ENCODE measurements at regions not wholly inside any gene's neighbourhood (a gene's known extent, or its start where the extent isn't known, plus 50 kb on each side); places are given as distances from the start of the nearest gene placed in this dataset.

DNA sequence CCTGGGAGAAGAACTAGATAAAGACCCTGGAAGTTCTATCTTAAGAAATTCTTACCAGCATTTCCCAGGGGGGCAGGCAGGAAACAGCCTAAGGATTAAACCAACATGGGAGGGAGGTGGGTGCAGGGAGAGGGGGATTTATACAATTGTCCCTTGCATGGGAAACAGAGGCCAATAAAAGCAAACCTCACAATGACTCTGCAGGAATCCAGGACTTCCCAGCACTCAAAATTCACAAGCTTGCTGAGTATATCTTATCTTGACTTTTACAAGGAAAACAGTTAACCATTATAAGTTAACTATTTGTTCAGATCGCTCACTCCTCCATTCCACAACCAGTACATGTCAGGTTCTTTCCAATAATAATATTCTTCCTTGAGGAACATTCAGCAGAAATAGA lies 241.3 kb downstream of the MREG start:
- no peak overlapping the region for H3K4me3 ChIP-seq (ENCODE audit: control insufficient read depth, low read depth, low read length)
- DNase-seq (ENCODE audit: low read depth): peak; percentile 92
- TF ChIP-seq, protein P1, sequence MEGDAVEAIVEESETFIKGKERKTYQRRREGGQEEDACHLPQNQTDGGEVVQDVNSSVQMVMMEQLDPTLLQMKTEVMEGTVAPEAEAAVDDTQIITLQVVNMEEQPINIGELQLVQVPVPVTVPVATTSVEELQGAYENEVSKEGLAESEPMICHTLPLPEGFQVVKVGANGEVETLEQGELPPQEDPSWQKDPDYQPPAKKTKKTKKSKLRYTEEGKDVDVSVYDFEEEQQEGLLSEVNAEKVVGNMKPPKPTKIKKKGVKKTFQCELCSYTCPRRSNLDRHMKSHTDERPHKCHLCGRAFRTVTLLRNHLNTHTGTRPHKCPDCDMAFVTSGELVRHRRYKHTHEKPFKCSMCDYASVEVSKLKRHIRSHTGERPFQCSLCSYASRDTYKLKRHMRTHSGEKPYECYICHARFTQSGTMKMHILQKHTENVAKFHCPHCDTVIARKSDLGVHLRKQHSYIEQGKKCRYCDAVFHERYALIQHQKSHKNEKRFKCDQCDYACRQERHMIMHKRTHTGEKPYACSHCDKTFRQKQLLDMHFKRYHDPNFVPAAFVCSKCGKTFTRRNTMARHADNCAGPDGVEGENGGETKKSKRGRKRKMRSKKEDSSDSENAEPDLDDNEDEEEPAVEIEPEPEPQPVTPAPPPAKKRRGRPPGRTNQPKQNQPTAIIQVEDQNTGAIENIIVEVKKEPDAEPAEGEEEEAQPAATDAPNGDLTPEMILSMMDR (IDR thresholded peaks at IDR 0.05; ENCODE audit: control insufficient read depth, insufficient read depth, low read depth, low read length, missing control alignments): no peak

DNA sequence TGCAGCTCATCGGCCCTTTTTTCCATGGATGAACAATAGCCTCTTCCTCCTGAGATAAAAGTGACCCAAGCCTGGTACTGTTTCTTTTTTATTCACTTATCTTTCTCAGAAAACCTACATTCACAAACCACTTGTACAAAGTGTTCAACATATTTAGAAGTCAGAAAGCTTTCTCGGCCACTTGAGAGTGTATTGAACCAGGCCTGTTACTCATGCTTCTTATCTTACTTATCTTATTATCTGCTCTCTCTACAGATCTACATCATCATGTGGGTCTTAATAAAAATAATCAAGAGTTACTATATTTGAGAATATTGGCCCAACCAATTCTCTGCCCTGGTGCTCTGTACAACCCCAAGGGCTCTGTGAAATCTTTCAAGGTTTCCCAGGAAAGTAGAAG lies 242.1 kb downstream of the MREG start:
- TF ChIP-seq, protein P1 (IDR thresholded peaks at IDR 0.05; ENCODE audit: control insufficient read depth, insufficient read depth, low read depth, low read length, missing control alignments): no peak
- H3K4me3 ChIP-seq (ENCODE audit: control insufficient read depth, low read depth, low read length): no peak overlapping the region
- no peak for DNase-seq (ENCODE audit: low read depth)

DNA sequence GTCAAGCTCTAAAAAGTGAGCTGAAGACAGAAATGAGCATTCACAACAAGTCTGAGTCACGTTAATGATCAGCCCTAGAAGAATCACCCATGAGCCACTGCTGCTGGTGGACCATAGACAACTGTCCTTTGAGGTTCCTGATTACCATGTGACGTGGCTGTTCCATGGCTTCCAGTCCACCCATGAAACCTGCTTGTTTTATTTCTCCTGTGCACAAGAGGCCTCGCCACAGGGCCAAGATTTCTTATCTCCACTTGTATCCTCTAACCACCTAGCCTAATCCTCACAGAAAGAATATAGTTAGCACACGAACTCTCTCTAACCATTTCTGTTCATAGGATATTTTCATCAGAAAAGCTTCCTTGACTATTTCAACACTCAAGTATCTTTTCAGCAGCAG lies 242.7 kb downstream of the MREG start:
- H3K4me3 ChIP-seq (ENCODE audit: control insufficient read depth, low read depth, low read length): no peak overlapping the region
- TF ChIP-seq, protein P1 (IDR thresholded peaks at IDR 0.05; ENCODE audit: control insufficient read depth, insufficient read depth, low read depth, low read length, missing control alignments): no peak
- no peak for DNase-seq (ENCODE audit: low read depth)

DNA sequence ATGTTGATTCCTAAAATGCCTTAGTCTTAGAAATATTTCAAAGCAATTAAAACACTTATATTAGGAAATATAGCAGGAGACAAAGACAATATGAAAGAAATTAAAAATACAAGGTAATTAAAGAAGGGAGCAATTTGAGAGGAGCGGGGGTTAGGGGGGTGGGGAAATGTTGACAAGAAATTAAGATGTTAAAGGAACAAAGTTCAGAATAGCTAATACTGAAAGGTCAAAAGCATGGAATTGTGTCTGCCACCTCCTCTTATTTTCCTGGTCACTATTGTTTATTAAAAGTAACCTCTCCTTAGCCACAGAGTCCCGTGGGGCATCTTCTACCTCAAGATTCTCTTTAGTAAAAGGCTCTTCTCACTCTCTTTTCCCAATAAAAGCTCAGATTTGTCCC lies 244.1 kb downstream of the MREG start:
- DNase-seq (ENCODE audit: low read depth): no peak
- H3K4me3 ChIP-seq (ENCODE audit: control insufficient read depth, low read depth, low read length): no peak overlapping the region
- TF ChIP-seq, protein P1 (IDR thresholded peaks at IDR 0.05; ENCODE audit: control insufficient read depth, insufficient read depth, low read depth, low read length, missing control alignments): no peak

DNA sequence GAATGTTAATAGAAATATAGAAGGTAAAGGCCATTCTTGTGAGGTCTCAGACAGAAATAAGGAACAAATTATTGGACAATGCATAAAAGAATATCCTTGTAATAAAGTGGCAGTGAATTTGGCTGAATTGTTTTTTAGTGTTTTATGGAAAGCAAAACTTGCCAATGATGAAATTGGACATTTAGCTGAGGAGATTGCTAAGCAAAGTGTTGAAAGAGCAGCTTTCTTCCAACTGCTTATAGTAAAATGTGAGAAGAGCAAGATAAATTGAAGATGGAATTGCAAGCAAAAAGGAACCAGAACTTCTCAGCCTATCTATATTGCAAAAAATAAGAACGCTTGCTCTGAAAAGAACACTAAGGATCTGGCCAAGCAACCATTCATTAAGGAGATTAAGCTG lies 245.7 kb downstream of the MREG start:
- no peak for DNase-seq (ENCODE audit: low read depth)
- H3K4me3 ChIP-seq (ENCODE audit: control insufficient read depth, low read depth, low read length): no peak overlapping the region
- TF ChIP-seq, protein P1 (IDR thresholded peaks at IDR 0.05; ENCODE audit: control insufficient read depth, insufficient read depth, low read depth, low read length, missing control alignments): no peak

DNA sequence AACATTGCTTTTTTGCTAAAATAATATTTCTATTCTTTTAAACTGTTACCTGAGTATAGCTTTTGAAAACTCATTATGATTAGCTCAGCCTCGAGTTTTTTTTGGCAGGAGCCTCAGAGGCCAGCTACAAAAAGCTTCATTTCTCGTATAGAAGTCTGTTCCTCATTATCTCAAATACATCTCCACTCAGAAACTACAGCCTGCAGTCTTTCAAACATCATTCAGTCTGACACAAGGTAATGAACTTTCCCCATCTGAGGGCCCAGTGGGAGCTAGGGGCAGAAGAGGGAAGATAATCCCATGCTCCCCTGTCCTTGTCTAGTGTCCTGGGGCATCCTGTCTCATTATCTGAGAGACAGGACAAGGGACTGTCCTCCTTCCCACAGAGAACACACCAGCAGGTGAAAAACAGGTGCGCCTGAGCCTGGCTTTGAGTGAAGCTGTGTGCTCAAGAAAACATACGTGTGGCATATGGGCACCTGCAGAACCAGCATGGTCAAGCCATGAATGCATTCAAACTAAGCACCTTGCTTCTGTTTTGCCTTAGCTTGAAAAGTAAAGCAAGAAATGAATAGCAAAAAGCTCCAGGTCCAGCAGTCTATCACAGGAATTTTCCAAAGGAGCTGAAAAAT lies 247.5 kb downstream of the MREG start:
- TF ChIP-seq, protein P1 (IDR thresholded peaks at IDR 0.05; ENCODE audit: control insufficient read depth, insufficient read depth, low read depth, low read length, missing control alignments): no peak
- no peak overlapping the region for H3K4me3 ChIP-seq (ENCODE audit: control insufficient read depth, low read depth, low read length)
- no peak for DNase-seq (ENCODE audit: low read depth)
